ENCODE measurements at regions not wholly inside any gene's neighbourhood (a gene's known extent, or its start where the extent isn't known, plus 50 kb on each side); places are given as distances from the start of the nearest gene placed in this dataset.

DNA sequence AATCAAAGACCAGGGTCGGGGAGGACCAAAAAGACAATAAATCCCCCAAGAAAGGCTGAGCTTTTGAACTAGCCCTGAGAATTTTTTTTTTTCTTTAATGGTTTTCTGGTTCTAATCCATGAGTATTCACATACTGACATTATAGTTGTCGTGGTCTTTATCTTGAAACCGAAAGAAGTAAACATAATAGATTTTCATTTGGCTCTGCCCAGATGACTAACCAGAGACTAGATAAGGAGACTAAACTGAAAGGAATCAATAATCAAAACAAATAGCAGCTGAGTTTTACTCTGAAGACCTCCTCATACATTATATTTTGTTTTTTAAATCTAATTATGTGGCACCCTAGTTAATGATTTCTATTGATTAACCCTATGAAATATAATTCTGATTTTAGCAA lies 381.4 kb downstream of the CNTN3 start:
- H2AFZ ChIP-seq (ENCODE audit: low read depth): no peak overlapping the region
- no peaks in the 10 kb centered on the region for H3K9me2 ChIP-seq
- DNase-seq: no peak
- no peaks in the 10 kb centered on the region for H4K20me1 ChIP-seq (ENCODE audit: insufficient read depth)
- no peak overlapping the region for H3K27ac ChIP-seq (ENCODE audit: low read depth in 2 of 2, low read length in 1 of 2)
- no peak overlapping the region for H3K4me2 ChIP-seq
- ChIA-PET POLR2A (no interaction called here), CTCF (no interaction called here)
- H3K4me3 ChIP-seq (ENCODE audit: low read depth in 2 of 2, low read length in 1 of 2): no peak overlapping the region
- no peak for TF ChIP-seq MXI1 (IDR thresholded peaks at IDR 0.05; ENCODE audit: low read depth, low read length)
- no peak for TF ChIP-seq FOXJ3 (CRISPR knock-in tag; IDR thresholded peaks at IDR 0.05)
- no peak for TF ChIP-seq EP300 (IDR thresholded peaks at IDR 0.05; ENCODE audit: borderline replicate concordance in 1 of 2, low read depth in 1 of 2, low read length in 1 of 2)
- TF ChIP-seq, protein P1, sequence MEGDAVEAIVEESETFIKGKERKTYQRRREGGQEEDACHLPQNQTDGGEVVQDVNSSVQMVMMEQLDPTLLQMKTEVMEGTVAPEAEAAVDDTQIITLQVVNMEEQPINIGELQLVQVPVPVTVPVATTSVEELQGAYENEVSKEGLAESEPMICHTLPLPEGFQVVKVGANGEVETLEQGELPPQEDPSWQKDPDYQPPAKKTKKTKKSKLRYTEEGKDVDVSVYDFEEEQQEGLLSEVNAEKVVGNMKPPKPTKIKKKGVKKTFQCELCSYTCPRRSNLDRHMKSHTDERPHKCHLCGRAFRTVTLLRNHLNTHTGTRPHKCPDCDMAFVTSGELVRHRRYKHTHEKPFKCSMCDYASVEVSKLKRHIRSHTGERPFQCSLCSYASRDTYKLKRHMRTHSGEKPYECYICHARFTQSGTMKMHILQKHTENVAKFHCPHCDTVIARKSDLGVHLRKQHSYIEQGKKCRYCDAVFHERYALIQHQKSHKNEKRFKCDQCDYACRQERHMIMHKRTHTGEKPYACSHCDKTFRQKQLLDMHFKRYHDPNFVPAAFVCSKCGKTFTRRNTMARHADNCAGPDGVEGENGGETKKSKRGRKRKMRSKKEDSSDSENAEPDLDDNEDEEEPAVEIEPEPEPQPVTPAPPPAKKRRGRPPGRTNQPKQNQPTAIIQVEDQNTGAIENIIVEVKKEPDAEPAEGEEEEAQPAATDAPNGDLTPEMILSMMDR (IDR thresholded peaks at IDR 0.05): no peak
- TF ChIP-seq JUND (IDR thresholded peaks at IDR 0.05): no peak
- TF ChIP-seq, protein P2, sequence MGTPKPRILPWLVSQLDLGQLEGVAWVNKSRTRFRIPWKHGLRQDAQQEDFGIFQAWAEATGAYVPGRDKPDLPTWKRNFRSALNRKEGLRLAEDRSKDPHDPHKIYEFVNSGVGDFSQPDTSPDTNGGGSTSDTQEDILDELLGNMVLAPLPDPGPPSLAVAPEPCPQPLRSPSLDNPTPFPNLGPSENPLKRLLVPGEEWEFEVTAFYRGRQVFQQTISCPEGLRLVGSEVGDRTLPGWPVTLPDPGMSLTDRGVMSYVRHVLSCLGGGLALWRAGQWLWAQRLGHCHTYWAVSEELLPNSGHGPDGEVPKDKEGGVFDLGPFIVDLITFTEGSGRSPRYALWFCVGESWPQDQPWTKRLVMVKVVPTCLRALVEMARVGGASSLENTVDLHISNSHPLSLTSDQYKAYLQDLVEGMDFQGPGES (IDR thresholded peaks at IDR 0.05; ENCODE audit: low read depth, low read length): no peak
- TF ChIP-seq, protein P3, sequence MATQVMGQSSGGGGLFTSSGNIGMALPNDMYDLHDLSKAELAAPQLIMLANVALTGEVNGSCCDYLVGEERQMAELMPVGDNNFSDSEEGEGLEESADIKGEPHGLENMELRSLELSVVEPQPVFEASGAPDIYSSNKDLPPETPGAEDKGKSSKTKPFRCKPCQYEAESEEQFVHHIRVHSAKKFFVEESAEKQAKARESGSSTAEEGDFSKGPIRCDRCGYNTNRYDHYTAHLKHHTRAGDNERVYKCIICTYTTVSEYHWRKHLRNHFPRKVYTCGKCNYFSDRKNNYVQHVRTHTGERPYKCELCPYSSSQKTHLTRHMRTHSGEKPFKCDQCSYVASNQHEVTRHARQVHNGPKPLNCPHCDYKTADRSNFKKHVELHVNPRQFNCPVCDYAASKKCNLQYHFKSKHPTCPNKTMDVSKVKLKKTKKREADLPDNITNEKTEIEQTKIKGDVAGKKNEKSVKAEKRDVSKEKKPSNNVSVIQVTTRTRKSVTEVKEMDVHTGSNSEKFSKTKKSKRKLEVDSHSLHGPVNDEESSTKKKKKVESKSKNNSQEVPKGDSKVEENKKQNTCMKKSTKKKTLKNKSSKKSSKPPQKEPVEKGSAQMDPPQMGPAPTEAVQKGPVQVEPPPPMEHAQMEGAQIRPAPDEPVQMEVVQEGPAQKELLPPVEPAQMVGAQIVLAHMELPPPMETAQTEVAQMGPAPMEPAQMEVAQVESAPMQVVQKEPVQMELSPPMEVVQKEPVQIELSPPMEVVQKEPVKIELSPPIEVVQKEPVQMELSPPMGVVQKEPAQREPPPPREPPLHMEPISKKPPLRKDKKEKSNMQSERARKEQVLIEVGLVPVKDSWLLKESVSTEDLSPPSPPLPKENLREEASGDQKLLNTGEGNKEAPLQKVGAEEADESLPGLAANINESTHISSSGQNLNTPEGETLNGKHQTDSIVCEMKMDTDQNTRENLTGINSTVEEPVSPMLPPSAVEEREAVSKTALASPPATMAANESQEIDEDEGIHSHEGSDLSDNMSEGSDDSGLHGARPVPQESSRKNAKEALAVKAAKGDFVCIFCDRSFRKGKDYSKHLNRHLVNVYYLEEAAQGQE (IDR thresholded peaks at IDR 0.05; ENCODE audit: low read depth, low read length): no peak
- no peak for TF ChIP-seq EZH2phosphoT487 (IDR thresholded peaks at IDR 0.05; ENCODE audit: borderline replicate concordance, low read depth)
- TF ChIP-seq, protein P4, sequence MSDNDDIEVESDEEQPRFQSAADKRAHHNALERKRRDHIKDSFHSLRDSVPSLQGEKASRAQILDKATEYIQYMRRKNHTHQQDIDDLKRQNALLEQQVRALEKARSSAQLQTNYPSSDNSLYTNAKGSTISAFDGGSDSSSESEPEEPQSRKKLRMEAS (IDR thresholded peaks at IDR 0.05; ENCODE audit: low read depth): no peak
- no peak for TF ChIP-seq SMC3 (IDR thresholded peaks at IDR 0.05; ENCODE audit: low read depth, low read length)
- TF ChIP-seq RFX5 (IDR thresholded peaks at IDR 0.05; ENCODE audit: low read length): no peak
- no peak for TF ChIP-seq NFIC (IDR thresholded peaks at IDR 0.05; ENCODE audit: borderline replicate concordance)
- TF ChIP-seq YY1 (IDR thresholded peaks at IDR 0.05; ENCODE audit: low read depth): no peak
- H3K27me3 ChIP-seq (ENCODE audit: insufficient read depth): no peaks in the 10 kb centered on the region; the same call in 1 of the 2 replicates
- H3F3A ChIP-seq (replicated peaks; ENCODE audit: insufficient read depth): no peaks in the 10 kb centered on the region
- H3K4me1 ChIP-seq (ENCODE audit: control insufficient read depth in 1 of 2, insufficient read depth in 2 of 2, low read depth in 1 of 2, low read length in 1 of 2): no peaks in the 10 kb centered on the region
- no peak overlapping the region for H3K9ac ChIP-seq
- H3K9me3 ChIP-seq: no peaks in the 10 kb centered on the region
- no peaks in the 10 kb centered on the region for H3K36me3 ChIP-seq (replicated peaks in 1 of 2; ENCODE audit: control insufficient read depth in 1 of 2, insufficient read depth in 2 of 2, low read length in 1 of 2)
- WGBS (ENCODE audit: low lambda C conversion rate): 19% methylated on average over 3 of the region's 3 CpGs
- no peaks in the 10 kb centered on the region for H3K79me2 ChIP-seq (ENCODE audit: insufficient read depth)
